SK-N-SH (cell line): ENCODE measurements at regions not wholly inside any gene's neighbourhood (a gene's known extent, or its start where the extent isn't known, plus 50 kb on each side); places are given as distances from the start of the nearest gene placed in this dataset.

ENCODE experiments used
- CTCF ChIA-PET: fragments of 300-600, 350-600 bp; formaldehyde crosslinking; extraction: SDS; loops from one replicate; lab custom pipeline; 2021; lab: Yijun Ruan, JAX
- POLR2A ChIA-PET: fragments of 350-600 bp; sonication (Branson Sonifier 250); formaldehyde crosslinking; extraction: SDS; loops from one replicate; lab custom pipeline; 2020; ENCODE audit warnings: antibody characterized with exemption, inconsistent platforms; lab: Yijun Ruan, JAX
- DNase-seq: peaks from one replicate; pipeline ENCODE4 v3.0.0; 2012
- H2AFZ ChIP-seq: fragments of 200-600 bp; sonication (generic); 2 replicates; pipeline ENCODE4 v1.8.1; 2016; ENCODE audit warnings: antibody characterized with exemption, mild to moderate bottlenecking, low read depth
- H3F3A ChIP-seq: fragments of 200-600 bp; sonication (generic); replicated peaks from 2 replicates; pipeline ENCODE3; 2016; ENCODE audit warnings: antibody characterized with exemption, mild to moderate bottlenecking; ENCODE audit not compliant: insufficient read depth
- H3K27ac ChIP-seq, 2 experiments: fragments of 200-500 bp in 1 of 2; fragments of 200-600 bp in 1 of 2; sonication (Bioruptor generic) in 1 of 2; sonication (generic), shearing (Covaris generic) in 1 of 2; 2 replicates each; pipeline versions ENCODE4 v1.5.1 to v1.6.1; 2014 to 2016; ENCODE audit warnings: low read depth in 2 of 2, inconsistent platforms in 1 of 2, low read length in 1 of 2, mild to moderate bottlenecking in 1 of 2, mixed read lengths in 1 of 2
- H3K27me3 ChIP-seq: fragments of 200-600 bp; sonication (generic), shearing (Covaris generic); 2 replicates; pipeline ENCODE4 v1.6.1; 2016; ENCODE audit warnings: mixed run types; ENCODE audit not compliant: insufficient read depth
- H3K36me3 ChIP-seq, 2 experiments: fragments of 200-500 bp in 1 of 2; fragments of 200-600 bp in 1 of 2; sonication (Bioruptor generic) in 1 of 2; sonication (generic) in 1 of 2; replicated peaks in 1 of 2; 2 replicates each; pipeline versions ENCODE3 to v1.5.1; 2014 to 2016; ENCODE audit warnings: low read length in 1 of 2, mild to moderate bottlenecking in 1 of 2; ENCODE audit not compliant: insufficient read depth in 2 of 2, control insufficient read depth in 1 of 2
- H3K4me1 ChIP-seq, 2 experiments: fragments of 200-500 bp in 1 of 2; fragments of 200-600 bp in 1 of 2; sonication (Bioruptor generic) in 1 of 2; sonication (generic), shearing (Covaris generic) in 1 of 2; 2 replicates each; pipeline versions ENCODE4 v1.5.1 to v1.6.1; 2014 to 2016; ENCODE audit warnings: low read depth in 1 of 2, low read length in 1 of 2, mixed run types in 1 of 2; ENCODE audit not compliant: insufficient read depth in 2 of 2, control insufficient read depth in 1 of 2
- H3K4me2 ChIP-seq: fragments of 200-600 bp; sonication (generic), shearing (Covaris generic); 2 replicates; pipeline ENCODE4 v1.6.1; 2017; ENCODE audit warnings: mixed run types
- H3K4me3 ChIP-seq, 2 experiments: fragments of 200-500 bp in 1 of 2; fragments of 200-600 bp in 1 of 2; sonication (Bioruptor generic) in 1 of 2; sonication (generic), shearing (Covaris generic) in 1 of 2; 2 replicates each; pipeline versions ENCODE4 v1.5.1 to v1.8.1; 2014 to 2016; ENCODE audit warnings: low read depth in 2 of 2, inconsistent platforms in 1 of 2, low read length in 1 of 2, mild to moderate bottlenecking in 1 of 2, mixed read lengths in 1 of 2, moderate library complexity in 1 of 2
- H3K79me2 ChIP-seq: fragments of 200-600 bp; sonication (generic); 2 replicates; pipeline ENCODE4 v1.8.1; 2017; ENCODE audit warnings: mild to moderate bottlenecking; ENCODE audit not compliant: insufficient read depth
- H3K9ac ChIP-seq: fragments of 200-600 bp; sonication (generic); 2 replicates; pipeline ENCODE4 v1.6.1; 2017; ENCODE audit warnings: mixed run types
- H3K9me2 ChIP-seq: fragments of 200-600 bp; sonication (generic); 2 replicates; pipeline ENCODE4 v1.6.1; 2017; ENCODE audit warnings: mixed run types
- H3K9me3 ChIP-seq: fragments of 200-600 bp; sonication (generic); 2 replicates; pipeline ENCODE4 v1.6.1; 2017; ENCODE audit warnings: mixed run types, mild to moderate bottlenecking, moderate library complexity
- H4K20me1 ChIP-seq: fragments of 200-600 bp; sonication (generic); 2 replicates; pipeline ENCODE4 v1.6.1; 2017; ENCODE audit warnings: mild to moderate bottlenecking, mixed run types; ENCODE audit not compliant: insufficient read depth
- CTCF ChIP-seq: fragments of 200-600 bp; sonication (generic); IDR thresholded peaks from 2 replicates; pipeline ENCODE4 v1.6.1; 2017; ENCODE audit warnings: antibody characterized with exemption, mild to moderate bottlenecking, moderate library complexity
- EP300 ChIP-seq, 2 experiments: IDR thresholded peaks; 2 replicates each; pipeline versions ENCODE4 v1.4.0 to v1.6.1; 2012; ENCODE audit warnings: borderline replicate concordance in 1 of 2, low read depth in 1 of 2, low read length in 1 of 2
- EZH2phosphoT487 ChIP-seq: fragments of 200-600 bp; sonication (generic); IDR thresholded peaks from 2 replicates; pipeline ENCODE4 v1.6.1; 2017; ENCODE audit warnings: low read depth, mixed run types, mild to moderate bottlenecking, antibody characterized with exemption, moderate library complexity, borderline replicate concordance
- FOSL2 ChIP-seq: IDR thresholded peaks from 2 replicates; pipeline ENCODE4 v1.4.0; 2012; ENCODE audit warnings: low read depth, mild to moderate bottlenecking, moderate library complexity, borderline replicate concordance
- FOXM1 ChIP-seq: IDR thresholded peaks from 2 replicates; pipeline ENCODE4 v1.4.0; 2012; ENCODE audit warnings: low read depth, mild to moderate bottlenecking
- GABPA ChIP-seq: IDR thresholded peaks from 2 replicates; pipeline ENCODE4 v1.4.0; 2012; ENCODE audit warnings: low read depth, mild to moderate bottlenecking
- GATA2 ChIP-seq: sonication (generic); formaldehyde crosslinking; IDR thresholded peaks from 2 replicates; pipeline ENCODE4 v1.5.0; 2020; ENCODE audit warnings: mild to moderate bottlenecking, missing genetic modification reagents
- MAX ChIP-seq: IDR thresholded peaks from 2 replicates; pipeline ENCODE4 v1.4.0; 2012; ENCODE audit warnings: low read depth
- NFIC ChIP-seq: IDR thresholded peaks from 2 replicates; pipeline ENCODE4 v1.4.0; 2012; ENCODE audit warnings: borderline replicate concordance
- NRF1 ChIP-seq: IDR thresholded peaks from 2 replicates; pipeline ENCODE4 v1.6.1; 2012; ENCODE audit warnings: low read depth, mild to moderate bottlenecking, low read length
- PBX3 ChIP-seq: IDR thresholded peaks from 2 replicates; pipeline ENCODE4; 2012
- POLR2AphosphoS5 ChIP-seq: IDR thresholded peaks from 2 replicates; pipeline ENCODE4 v1.6.1; 2012; ENCODE audit warnings: low read depth, low read length
- RCOR1 ChIP-seq: fragments of 150-350 bp; IDR thresholded peaks from 2 replicates; pipeline ENCODE4 v1.6.1; 2017; ENCODE audit warnings: antibody characterized with exemption, low read length
- REST ChIP-seq: IDR thresholded peaks from 2 replicates; pipeline ENCODE4 v1.6.1; 2012; ENCODE audit warnings: mild to moderate bottlenecking, low read depth, low read length, moderate library complexity
- RXRA ChIP-seq: IDR thresholded peaks from 2 replicates; pipeline ENCODE4 v1.4.0; 2012; ENCODE audit warnings: low read depth, mild to moderate bottlenecking, borderline replicate concordance
- SMC3 ChIP-seq: IDR thresholded peaks from 2 replicates; pipeline ENCODE4 v1.6.1; 2012; ENCODE audit warnings: low read depth, low read length, improper control_type of control experiment
- TAF1 ChIP-seq: IDR thresholded peaks from 2 replicates; pipeline ENCODE4 v1.6.1; 2012; ENCODE audit warnings: low read depth, mild to moderate bottlenecking, low read length, moderate library complexity, borderline replicate concordance
- TCF12 ChIP-seq: IDR thresholded peaks from 2 replicates; pipeline ENCODE4 v1.4.0; 2012
- TEAD4 ChIP-seq: IDR thresholded peaks from 2 replicates; pipeline ENCODE4 v1.4.0; 2012; ENCODE audit warnings: mild to moderate bottlenecking, borderline replicate concordance; ENCODE audit not compliant: insufficient read depth
- ZBTB33 ChIP-seq: IDR thresholded peaks from 2 replicates; pipeline ENCODE4 v1.4.0; 2012; ENCODE audit warnings: low read depth, borderline replicate concordance
- WGBS: methylation state at CpG from one replicate; pipeline ENCODE4 v1.1.6; 2017; ENCODE audit warnings: low lambda C conversion rate; 5-methylcytosine and 5-hydroxymethylcytosine counted together

GRCh38 chr2:239826376-239826775, 198.8 kb downstream of the NDUFA10 start:
- Histone ChIP-seq H2AFZ (no peak overlapping the region), H3K79me2 (no peaks in the 10 kb centered on the region), H3K4me3 (no peak overlapping the region), H3K4me2 (no peak overlapping the region), H3K27ac (no peak overlapping the region), H3K9me3 (no peaks in the 10 kb centered on the region), H4K20me1 (no peaks in the 10 kb centered on the region), H3K36me3 (no peaks in the 10 kb centered on the region), H3K4me1 (peaks cover 0 to 19% of the 10 kb centered on the region in 2 experiments; a peak in 1 of 4 replicates), H3K9ac (no peak overlapping the region), H3K27me3 (no peaks in the 10 kb centered on the region), H3F3A (no peaks in the 10 kb centered on the region), H3K9me2 (no peaks in the 10 kb centered on the region)
- 74% methylated on average over 11 of the region's 13 CpGs for WGBS
- DNase-seq = no peak
- TF ChIP-seq EZH2phosphoT487 (no peak), RXRA (no peak), RCOR1 (no peak), FOSL2 (no peak), NRF1 (no peak), SMC3 (no peak), REST (no peak), TAF1 (no peak), MAX (no peak), POLR2AphosphoS5 (no peak), NFIC (no peak), TEAD4 (no peak), PBX3 (no peak)
- POLR2A ChIA-PET = no interaction called here
- CTCF ChIA-PET = no interaction called here

- 0% methylated on average over 2 of the region's 5 CpGs for WGBS
- H3K36me3 ChIP-seq = no peaks in the 10 kb centered on the region
- CTCF ChIA-PET = no interaction called here
- TF ChIP-seq TCF12 (no peak), ZBTB33 (no peak), FOXM1 (no peak), NRF1 (no peak), EP300 (IDR thresholded peaks at IDR 0.05; ENCODE audit: borderline replicate concordance in 1 of 2, low read depth in 1 of 2, low read length in 1 of 2) (no peak), GABPA (no peak), TEAD4 (no peak), MAX (no peak), NFIC (no peak), CTCF (no peak), GATA2 (CRISPR knock-in tag) (no peak), POLR2AphosphoS5 (no peak)
Measured at GRCh38 chr2:239825705-239825979, 199.5 kb downstream of the NDUFA10 start.

More at GRCh38 chr2:239825705-239825979, 199.5 kb downstream of the NDUFA10 start:
- Histone ChIP-seq H3K4me3 (no peak overlapping the region), H3K4me2 (no peak overlapping the region), H3K27me3 (no peaks in the 10 kb centered on the region), H3K4me1 (peaks cover 0 to 15% of the 10 kb centered on the region in 2 experiments; a peak in 1 of 4 replicates), H3K9me2 (no peaks in the 10 kb centered on the region), H3K9me3 (no peaks in the 10 kb centered on the region), H3F3A (no peaks in the 10 kb centered on the region), H3K79me2 (no peaks in the 10 kb centered on the region), H4K20me1 (no peaks in the 10 kb centered on the region), H3K27ac (no peak overlapping the region), H2AFZ (no peak overlapping the region), H3K9ac (no peak overlapping the region)
- peak; percentile 3 for DNase-seq
- POLR2A ChIA-PET = no interaction called here
